SW480 (cell line): ENCODE measurements at regions not wholly inside any gene's neighbourhood (a gene's known extent, or its start where the extent isn't known, plus 50 kb on each side); places are given as distances from the start of the nearest gene placed in this dataset.
A peak's percentile ranks its signal among the peaks of the same experiment; 100 is the strongest.

Experiments
- DNase-seq: peaks from one replicate; pipeline ENCODE4 v3.0.0-alpha.2; 2016; ENCODE audit warnings: low spot score

DNA sequence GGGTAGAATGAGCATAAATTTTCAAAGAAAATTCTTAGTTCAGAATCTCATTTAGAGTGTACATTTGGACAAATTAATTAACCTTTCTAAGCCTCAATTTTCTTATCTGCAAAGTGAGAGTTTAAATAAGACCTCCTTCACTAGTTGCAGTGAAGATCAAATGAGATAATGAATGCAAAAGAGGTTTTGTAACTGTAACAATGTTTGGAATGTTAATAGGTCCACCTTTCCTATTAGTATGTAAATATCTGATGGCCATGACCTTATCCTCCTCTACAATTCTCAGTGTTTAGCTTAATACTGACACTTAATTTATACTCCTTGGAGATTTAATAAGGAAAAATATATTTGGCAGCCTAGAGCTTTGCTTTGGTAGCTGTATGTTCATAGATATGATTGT is 138.8 kb downstream of the GABRG1 start:
- no peak for DNase-seq

DNA sequence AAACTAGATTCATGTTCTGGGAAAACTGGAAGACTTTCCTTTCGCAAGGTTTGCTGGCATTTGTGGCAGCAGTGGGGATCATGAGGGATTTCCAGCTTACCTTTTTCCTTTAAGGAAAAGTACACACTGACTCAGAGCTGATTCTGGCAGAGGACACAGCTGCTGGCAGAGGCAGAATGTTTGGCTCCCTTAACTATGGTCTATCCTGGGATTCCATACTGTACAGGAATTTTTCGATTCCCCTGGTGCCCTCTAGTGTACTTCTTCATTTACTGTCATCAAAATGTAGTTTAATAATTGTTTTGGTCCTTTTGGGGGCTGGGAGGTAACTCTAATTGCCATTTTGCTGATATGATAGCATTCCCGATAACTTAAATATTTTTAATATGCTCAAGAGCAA is 152.7 kb downstream of the GABRG1 start:
- no peak for DNase-seq

DNA sequence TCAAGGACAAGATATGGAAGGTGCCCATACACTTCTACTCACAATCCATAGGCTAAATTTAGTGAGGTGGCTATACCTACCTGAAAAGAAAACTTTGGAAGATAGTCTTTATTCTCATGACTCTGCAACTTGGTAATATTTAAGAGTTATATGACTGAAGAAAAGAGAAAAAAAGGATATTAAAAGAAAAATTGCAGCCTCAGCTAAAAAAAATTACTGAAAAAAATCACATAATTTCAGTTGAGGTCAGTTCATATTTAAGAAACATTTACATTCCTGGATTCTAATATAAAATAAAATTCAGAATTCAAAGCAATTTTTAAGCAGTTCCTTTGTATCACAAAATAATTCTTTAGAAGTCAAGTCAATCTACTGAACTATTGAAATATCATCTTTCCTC is 166.5 kb downstream of the GABRG1 start:
- DNase-seq: no peak

DNA sequence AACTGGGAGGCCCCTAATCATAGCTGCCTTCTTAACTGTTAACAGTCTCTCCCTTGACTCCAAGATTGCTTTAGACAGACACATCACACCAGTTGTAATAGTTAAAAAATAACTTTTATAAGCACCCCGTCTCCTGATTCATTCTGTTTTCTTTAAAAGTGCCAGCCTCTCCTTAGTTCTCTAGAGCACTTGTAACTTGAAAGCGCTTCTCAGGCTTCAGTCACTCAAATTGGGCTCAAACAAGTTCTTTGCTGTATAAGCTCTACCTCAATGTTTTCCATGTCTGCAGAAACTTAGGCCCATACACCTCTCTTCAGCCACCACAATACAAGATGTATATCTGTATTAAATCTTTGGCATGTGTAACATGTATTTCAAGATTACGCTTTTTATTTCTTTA is 169.6 kb downstream of the GABRG1 start:
- DNase-seq: no peak

DNA sequence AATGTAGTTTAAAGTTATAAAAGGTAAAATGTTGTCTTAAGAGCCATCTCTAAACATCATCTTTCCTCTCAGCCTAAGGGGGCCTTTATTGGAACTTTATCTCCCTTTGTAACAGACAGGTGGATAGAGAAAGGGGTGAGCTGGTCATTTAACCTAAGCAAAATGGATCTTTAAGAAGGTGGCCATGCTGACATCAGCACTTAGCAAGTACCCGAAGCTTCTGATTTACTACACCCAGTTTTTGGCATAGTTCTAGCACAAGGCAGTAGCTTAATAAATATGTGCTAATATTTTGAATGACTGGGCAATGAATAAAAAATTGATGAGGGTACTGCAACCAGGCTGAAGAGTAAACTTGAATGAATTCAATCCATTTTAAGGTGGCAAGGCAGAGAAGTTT is 172.7 kb downstream of the GABRG1 start:
- DNase-seq: no peak

DNA sequence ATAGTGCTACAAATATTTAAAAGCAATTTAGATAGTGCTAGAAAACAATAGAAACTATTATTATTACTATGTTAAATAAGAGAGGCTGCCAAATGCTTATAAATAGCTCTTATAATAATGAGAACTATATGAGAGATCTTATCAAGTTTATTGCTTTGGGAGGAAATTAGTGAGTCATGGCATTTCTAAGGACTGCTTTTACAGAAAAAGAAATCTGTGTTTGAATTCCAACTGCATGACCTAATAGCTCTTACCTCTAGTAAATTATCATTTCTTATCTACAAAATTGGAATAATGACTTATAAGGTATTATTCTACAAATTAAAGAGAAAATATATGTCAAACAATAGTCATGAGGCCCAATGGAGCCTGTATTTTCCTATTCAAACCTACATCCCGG is 177.2 kb downstream of the GABRG1 start:
- DNase-seq: peak; percentile 0

DNA sequence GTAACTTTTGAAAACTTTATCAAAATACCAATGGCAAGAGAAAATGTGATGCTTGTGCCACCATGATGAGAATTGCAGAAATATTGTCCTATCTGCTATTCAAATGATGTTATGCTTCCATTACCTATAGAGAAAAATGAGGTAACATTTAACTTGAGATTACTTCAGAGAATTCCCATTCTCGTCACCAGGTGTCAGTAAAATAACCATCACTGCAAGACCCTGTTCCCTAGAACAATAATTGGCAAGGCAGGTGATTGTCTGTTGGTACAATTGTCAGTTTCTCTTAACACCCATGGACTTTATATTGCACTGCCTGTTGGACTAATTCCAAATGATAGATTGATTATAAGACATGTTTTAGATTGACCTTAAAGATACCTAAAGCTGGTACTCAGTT is 179.9 kb downstream of the GABRG1 start:
- no peak for DNase-seq

DNA sequence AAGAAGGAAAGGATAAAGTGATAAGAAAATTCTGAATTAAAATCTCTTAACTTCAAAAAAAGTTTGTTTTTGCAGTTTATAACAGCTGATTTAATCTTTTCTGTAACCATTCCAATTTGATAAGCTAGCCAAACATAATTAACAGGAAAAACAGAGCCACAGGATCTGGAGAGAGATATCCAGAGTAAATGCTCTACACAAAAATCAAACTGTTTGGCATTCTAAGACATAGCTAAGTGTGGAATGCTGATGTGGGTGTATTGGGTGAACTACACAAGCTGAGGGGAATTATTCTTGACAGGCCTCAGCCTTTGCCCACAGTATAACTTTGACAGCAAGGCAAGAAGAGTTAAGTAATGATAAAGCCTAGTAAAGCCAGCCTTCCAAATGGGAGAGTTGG is 184.8 kb downstream of the GABRG1 start:
- no peak for DNase-seq

DNA sequence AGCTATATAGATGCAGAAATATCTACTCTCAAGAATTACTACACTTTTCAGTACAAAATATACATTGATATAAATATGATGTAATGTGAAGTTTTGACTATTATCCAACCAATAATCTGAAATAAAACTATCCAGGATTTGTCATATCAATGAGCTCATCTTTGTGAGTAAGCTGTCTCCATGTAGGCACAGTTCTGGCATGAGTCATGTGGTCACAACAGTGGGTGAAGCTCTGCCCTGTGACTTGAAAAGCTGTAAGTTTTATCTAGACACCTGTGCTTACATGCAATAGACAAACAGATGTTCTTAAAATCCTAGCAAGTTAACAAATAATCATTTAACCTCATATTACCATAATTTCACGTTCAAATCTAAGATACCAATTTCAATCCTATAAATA is 192.7 kb downstream of the GABRG1 start:
- peak; percentile 0 for DNase-seq

DNA sequence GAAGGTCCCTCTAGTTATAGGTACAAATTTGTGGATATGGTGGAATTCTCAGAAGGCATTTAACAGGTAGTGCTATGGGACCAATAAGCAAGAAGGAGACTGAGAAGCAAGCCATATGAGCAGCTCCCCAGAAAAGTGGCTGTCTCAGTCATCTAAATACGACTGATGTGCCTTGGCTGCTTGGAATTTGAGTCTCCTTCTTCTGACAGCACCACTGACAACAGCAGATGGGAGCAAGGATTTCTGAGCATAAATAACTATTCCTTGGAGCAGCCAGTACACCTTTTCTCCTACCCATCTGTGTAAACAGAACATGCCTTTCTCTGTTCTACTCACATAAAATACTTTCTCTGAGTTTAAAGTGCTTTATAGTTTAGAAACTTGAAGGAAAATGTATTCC is 196.2 kb downstream of the GABRG1 start:
- no peak for DNase-seq

DNA sequence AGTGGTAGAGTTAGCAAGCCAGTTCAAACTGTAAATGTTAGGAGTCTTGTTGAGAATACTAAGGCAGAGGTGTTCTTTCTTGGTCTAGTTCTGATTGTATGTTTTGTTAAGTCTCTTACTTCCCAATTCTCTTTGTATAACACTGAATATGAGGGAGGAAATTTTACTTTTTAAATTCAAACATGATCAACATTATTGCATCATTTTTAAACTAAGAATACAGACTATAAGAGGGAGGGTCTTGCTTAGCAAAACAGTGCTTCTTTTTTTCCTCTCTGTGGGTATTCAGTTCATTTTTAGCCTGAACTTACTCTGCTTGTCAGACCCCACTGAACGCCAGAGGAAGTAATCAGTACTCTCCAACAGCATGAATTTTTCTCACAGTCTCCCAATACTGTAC is 198.0 kb downstream of the GABRG1 start:
- DNase-seq: no peak

DNA sequence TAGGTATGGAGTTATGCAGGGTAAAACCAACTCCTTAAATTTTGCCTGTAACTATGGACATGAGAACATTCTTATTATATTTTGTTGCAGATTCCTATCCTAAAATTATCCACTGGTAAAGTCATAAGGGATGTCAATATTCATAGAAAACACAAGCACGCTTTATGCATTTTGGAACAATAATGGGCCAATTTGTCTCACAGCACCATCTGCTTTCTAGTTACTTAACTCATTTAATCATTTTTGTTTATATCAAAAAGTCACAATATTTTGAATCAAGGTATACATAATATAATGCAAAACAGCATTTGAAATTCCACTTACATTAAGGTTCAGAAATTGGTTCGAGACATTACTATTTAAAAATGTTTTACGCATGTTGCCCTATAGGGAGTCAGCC is 203.0 kb downstream of the GABRG1 start:
- DNase-seq: no peak

DNA sequence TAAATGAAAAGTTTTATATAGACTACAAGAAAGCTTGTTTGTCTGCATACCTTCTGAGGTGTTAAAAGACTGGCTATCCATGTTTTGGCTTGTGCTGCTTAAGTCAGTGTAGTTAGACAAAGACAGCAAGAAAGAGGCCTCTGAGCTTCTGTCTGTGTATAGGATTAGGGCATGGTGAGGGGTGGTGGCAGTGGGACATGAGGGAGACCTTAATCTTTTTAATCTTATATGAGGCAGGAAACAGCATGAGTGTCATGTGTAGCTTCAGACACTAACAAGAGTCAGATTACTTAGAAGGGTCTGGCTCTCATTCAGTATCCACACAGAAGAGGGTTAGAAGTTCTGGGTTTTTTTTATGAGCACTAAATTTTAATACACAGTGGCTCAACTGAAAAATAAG is 213.3 kb downstream of the GABRG1 start:
- no peak for DNase-seq

DNA sequence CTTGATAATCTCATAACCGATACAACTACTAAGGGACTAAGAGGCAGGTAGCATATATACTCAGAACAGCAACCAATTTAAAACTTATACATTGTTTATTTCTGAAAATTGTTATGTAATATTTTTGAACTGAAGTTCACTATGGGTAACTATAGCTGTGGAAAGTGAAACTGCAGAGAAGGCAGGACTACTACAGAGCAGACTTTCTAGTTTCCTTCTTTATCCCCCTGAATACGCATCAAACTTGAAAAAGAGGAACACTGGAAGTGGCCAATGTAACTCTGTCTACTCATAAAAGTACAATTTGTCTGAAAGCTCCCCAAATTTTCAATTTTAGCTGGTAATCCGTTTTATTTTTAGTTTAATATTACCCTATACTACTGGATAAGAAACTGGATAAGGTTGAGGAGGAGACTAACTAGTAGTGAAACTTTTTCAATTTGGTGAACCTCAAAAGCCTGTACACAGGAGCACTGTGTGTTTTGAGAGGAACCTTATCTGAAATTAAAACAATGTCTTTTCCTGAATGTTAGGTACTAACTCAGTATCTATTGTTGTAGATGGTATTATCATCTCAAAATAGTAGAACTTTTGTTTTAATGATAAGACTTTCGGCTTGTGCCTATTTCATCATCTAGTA is 225.8 kb downstream of the GABRG1 start:
- DNase-seq: no peak

DNA sequence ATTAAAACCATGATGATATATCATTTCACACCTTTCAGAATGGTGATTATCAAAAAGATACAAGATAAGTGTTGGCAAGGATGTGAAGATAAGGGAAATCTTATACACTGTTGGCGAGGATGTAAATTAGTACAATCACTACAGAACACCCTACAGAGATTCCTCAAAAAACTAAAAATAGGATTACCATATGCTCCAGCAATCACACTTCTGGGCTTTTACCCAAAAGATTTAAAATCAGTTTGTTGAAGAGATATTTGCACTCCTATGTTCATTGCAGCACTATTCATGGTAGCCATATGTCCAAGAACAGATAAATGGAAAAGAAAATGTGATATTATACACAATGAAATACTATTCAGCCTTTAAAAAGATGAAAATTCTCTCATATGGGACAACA is 240.4 kb downstream of the GABRG1 start:
- no peak for DNase-seq

DNA sequence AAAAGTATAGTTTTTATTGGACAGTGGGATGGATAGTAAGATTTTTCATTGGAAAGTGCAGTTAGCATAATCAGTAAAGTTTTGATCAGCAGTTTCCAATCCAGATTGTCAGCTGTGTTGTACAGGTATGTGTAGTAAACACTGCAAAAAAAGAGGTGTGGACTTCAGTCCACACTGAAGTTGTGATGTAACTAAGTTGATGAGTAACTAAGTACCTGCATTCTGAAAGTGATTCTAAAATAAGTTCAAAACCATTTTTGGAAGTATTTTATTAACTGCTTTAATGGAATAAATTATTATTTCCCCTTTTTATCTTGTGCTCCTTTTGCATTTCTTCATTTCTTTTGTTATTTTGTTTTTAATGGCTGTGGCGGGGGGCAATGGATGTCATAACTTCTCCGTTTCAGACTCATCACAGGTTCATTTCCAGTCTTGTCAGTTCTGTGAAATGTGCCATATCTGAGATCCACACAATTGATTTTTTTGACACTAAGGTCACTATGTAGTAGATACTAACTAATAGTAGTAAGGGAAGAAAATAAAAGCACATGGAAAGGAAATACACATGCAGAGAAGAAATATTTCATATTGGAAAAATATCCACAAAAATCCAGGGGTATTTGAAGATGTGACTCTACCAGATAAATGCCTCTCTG is 247.5 kb downstream of the GABRG1 start:
- no peak for DNase-seq

DNA sequence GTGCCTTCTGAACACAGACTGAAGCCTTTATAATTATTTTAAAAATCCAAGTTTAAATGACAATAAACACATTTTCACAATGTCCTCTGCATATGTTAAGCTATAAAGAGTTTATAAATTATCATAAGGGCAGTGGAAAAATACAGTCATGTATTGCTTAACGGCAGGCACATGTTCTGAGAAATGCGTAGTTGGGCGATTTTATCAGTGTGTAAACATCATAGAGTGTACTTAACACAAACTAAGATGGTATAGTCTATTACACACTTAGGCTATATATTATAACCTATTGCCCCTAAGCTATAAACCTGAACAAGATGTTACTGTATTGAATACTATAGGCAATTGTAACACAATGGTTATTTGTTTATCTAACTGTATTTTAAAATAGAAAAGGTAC is 254.7 kb downstream of the GABRG1 start:
- DNase-seq: no peak

DNA sequence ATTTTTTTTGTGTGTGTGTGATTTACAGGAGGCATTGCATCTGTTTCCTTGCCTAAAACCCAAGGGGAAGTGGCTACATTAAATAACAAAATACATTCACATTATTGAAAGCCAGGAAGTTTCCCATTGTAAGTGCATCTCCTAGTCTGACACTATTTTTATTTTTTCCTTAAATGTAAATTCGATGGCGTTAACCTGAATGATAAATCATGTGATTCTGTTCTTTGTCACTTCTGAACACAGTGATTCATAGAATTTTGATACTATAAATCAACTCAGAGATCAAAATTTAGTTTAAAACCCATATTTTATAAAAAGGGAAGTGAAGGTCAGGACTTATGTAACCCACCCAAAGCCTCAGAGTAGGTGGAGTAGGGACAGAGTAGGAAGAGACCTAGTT is 258.1 kb downstream of the GABRG1 start:
- no peak for DNase-seq

DNA sequence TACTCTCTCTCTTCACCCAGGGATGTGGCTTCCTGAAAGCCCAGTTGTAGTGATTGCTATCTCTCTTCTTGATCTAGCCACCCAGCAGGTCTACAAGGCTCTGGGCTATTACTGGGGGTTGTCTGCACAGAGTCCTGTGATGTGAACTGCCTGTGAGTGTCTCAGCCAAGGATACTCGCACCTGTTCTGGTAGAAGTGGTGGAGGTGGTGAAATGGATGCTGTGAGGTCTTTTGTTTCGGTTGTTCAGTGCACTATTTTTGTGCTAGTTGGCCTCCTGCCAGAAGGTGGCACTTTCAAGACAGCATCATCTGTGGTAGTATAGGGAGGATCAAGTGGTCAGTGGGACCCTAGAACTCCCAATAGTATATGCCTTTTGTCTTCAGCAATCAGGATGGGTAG is 268.0 kb downstream of the GABRG1 start:
- DNase-seq: no peak

DNA sequence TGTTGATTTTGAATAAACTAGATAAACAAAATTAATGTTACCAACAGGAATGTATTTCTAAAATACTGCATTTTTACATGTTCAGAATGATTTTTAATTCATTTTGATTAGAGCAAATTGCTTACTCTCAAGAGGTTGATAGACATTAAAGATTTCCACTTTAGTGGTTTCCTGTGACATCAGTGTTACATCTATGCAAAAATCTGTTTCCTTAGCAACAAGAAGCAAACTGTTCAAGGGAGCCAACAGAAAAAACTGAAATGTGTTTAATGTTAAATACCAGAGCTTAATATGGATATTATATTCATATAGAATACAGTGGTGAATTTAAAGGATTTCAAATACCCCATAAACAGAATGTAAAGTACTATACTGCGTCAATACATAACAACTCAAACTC is 277.8 kb downstream of the GABRG1 start:
- no peak for DNase-seq

DNA sequence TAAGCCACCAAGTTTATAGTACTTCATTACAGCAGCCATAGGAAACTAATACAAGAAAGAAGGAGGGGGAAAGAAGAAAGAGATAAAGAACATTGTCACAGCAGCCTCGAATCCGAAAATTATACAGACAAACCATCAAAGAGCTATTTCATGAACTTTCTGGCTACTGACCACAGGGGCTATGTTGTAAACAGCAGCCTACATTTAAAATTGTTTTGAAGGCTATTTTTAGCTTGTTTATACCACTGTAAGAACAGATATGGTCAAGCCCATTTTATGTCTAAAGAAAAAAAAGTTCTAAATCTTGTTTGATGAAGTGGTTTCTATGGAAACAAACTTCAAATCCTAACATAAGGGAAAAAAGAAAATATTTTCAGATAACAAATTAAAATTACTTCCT is 282.1 kb downstream of the GABRG1 start:
- no peak for DNase-seq

DNA sequence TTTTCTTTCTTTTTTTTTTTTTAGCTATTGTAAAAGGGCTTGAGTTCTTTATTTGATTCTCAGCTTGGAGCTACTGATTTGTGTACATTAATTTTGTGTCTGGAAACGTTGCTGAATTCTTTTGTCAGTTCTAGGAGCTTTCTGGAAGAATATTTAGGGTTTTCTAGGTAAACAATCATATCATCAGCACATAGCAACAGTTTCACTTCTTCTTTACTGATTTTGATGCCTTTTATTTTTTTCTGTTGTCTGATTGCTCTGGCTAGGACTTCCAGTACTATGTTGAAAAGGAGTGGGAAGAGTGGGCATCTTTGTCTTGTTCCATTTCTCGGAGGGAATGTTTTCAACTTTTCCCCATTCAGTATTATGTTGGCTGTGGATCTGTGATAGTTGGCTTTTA is 292.2 kb downstream of the GABRG1 start:
- no peak for DNase-seq

DNA sequence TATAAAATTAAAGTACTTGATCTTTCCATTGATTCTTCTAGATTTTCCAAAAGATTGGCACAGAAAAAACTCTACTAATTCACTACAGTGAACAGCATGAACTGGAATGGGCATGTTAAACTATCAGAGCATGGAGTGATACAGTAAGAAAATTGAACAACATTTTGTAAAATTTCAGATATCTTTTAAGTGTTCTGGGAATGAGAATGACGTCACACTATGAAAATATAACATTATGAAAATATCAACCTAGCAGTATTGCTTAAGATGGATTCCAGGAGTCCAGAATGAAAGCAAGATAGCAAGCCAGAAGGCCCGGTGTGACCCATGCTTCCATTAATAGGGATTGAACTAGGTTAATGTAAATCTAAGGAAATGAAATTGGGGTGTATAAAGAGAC is 319.9 kb downstream of the GABRG1 start:
- DNase-seq: no peak

DNA sequence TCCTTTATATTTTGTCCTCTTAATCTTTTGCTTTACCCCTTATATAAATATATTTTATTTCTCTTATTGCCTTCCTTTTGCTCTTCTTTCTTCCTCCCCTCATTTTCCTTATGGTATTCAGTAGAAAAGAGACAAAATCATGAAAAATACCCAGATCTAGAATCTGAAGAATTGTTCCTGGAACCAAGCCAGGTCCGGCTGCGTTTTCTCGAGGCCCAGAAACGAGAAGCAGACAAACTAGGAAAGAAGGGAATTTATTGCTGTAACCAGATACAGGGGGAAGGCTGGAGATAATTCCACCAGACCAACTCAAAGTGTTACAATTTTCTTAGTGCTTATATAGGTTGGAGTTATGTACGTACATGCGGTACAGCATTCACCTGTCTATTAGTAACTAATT is 328.7 kb downstream of the GABRG1 start:
- no peak for DNase-seq
